CD4-positive, alpha-beta memory T cell (primary cell): ENCODE measurements at regions not wholly inside any gene's neighbourhood (a gene's known extent, or its start where the extent isn't known, plus 50 kb on each side); places are given as distances from the start of the nearest gene placed in this dataset.

Source experiments
- CTCF ChIA-PET: fragments of 350-600 bp; sonication (Branson Sonifier 250); formaldehyde crosslinking; loops from one replicate; lab custom pipeline; 2021; ENCODE audit warnings: inconsistent platforms; ENCODE audit not compliant: partially characterized antibody; lab: Charles Lee
- POLR2A ChIA-PET: fragments of 350-600 bp; sonication (Branson Sonifier 250); formaldehyde crosslinking; loops from one replicate; lab custom pipeline; 2021; ENCODE audit not compliant: partially characterized antibody; lab: Charles Lee
- DNase-seq, 5 donors: peaks; one replicate each; pipeline versions ENCODE4 v3.0.0 to v3.0.0-alpha.2; 2020 to 2022; ENCODE audit warnings: mixed read lengths in 1 of 5
- H3K27ac ChIP-seq: one replicate; pipeline ENCODE4 v1.7.0; 2013; ENCODE audit warnings: low read depth, low read length
- H3K27me3 ChIP-seq: 2 replicates; pipeline ENCODE4 v1.7.0; 2013; ENCODE audit warnings: mild to moderate bottlenecking, low read length, moderate library complexity; ENCODE audit not compliant: insufficient read depth
- H3K36me3 ChIP-seq: 2 replicates; pipeline ENCODE4 v1.7.0; 2013; ENCODE audit warnings: mild to moderate bottlenecking, low read length, moderate library complexity; ENCODE audit not compliant: insufficient read depth
- H3K4me1 ChIP-seq: 2 replicates; pipeline ENCODE4 v1.7.0; 2013; ENCODE audit warnings: mild to moderate bottlenecking, low read length, moderate library complexity; ENCODE audit not compliant: insufficient read depth
- H3K4me3 ChIP-seq, 2 donors: one replicate each; pipeline ENCODE4 v1.7.0; 2013; ENCODE audit warnings: low read length in 2 of 2, mild to moderate bottlenecking in 1 of 2
- H3K9me3 ChIP-seq, 2 donors: one replicate each; pipeline ENCODE4 v1.7.0; 2013; ENCODE audit warnings: low read length in 2 of 2, control low read depth in 1 of 2; ENCODE audit not compliant: control insufficient read depth in 1 of 2
- H3K27ac Mint-ChIP-seq, 7 donors: one replicate each; pipeline ENCODE4 v1.8.0; 2020 to 2021; ENCODE audit warnings: mixed read lengths in 7 of 7, mild to moderate bottlenecking in 6 of 7, inconsistent platforms in 3 of 7, moderate library complexity in 3 of 7
- H3K27me3 Mint-ChIP-seq, 2 donors: one replicate each; pipeline ENCODE4 v1.8.0; 2020 to 2021; ENCODE audit warnings: mixed read lengths in 2 of 2
- H3K36me3 Mint-ChIP-seq, 2 donors: one replicate each; pipeline ENCODE4 v1.8.0; 2020 to 2021; ENCODE audit warnings: mixed read lengths in 2 of 2, inconsistent platforms in 1 of 2, mild to moderate bottlenecking in 1 of 2
- H3K4me1 Mint-ChIP-seq, 4 donors: one replicate each; pipeline ENCODE4 v1.8.0; 2020 to 2021; ENCODE audit warnings: mixed read lengths in 4 of 4, mild to moderate bottlenecking in 1 of 4
- H3K4me3 Mint-ChIP-seq, 8 donors: one replicate each; pipeline ENCODE4 v1.8.0; 2020 to 2021; ENCODE audit warnings: mixed read lengths in 8 of 8, mild to moderate bottlenecking in 7 of 8, moderate library complexity in 6 of 8, inconsistent platforms in 3 of 8
- H3K9me3 Mint-ChIP-seq, 8 donors: one replicate each; pipeline ENCODE4 v1.8.0; 2020 to 2021; ENCODE audit warnings: mixed read lengths in 8 of 8, mild to moderate bottlenecking in 5 of 8, inconsistent platforms in 3 of 8, moderate library complexity in 1 of 8
- intact Hi-C: fragments of 100-400 bp; cut with micrococcal nuclease; formaldehyde crosslinking; loops from one replicate; pipeline ENCODE4 v1.15.1; 2023

- H3K27ac Mint-ChIP-seq, result no peak overlapping the region
- H3K4me3 Mint-ChIP-seq, result no peak overlapping the region
- no peaks in the 10 kb centered on the region for H3K4me1 ChIP-seq
- H3K9me3 Mint-ChIP-seq, result peaks cover 0 to 9% (median 2%) of the 10 kb centered on the region in 8 donors
- DNase-seq, result no peak
- H3K36me3 ChIP-seq, result no peaks in the 10 kb centered on the region
- no peaks in the 10 kb centered on the region for H3K27me3 ChIP-seq
- H3K4me1 Mint-ChIP-seq, result no peaks in the 10 kb centered on the region
- intact Hi-C loops, result no loop called here
- POLR2A ChIA-PET, result no interaction called here
- H3K27ac ChIP-seq, result no peak overlapping the region
- no peaks in the 10 kb centered on the region for H3K27me3 Mint-ChIP-seq
- no peaks in the 10 kb centered on the region for H3K9me3 ChIP-seq
- CTCF ChIA-PET, result no interaction called here
- no peak overlapping the region for H3K4me3 ChIP-seq
- H3K36me3 Mint-ChIP-seq, result no peaks in the 10 kb centered on the region
Observed at GRCh38 chr6:164551706-164552105, 757.7 kb downstream of the C6orf118 start.

- Mint-ChIP-seq H3K36me3 (no peaks in the 10 kb centered on the region), H3K27me3 (no peaks in the 10 kb centered on the region), H3K4me3 (no peak overlapping the region), H3K4me1 (no peaks in the 10 kb centered on the region), H3K27ac (no peak overlapping the region), H3K9me3 (peaks cover 0 to 13% (median under 1%) of the 10 kb centered on the region in 8 donors)
- no peak for DNase-seq
- CTCF ChIA-PET, result no interaction called here
- Histone ChIP-seq H3K4me1 (no peaks in the 10 kb centered on the region), H3K36me3 (no peaks in the 10 kb centered on the region), H3K27me3 (no peaks in the 10 kb centered on the region), H3K4me3 (no peak overlapping the region), H3K27ac (no peak overlapping the region), H3K9me3 (no peaks in the 10 kb centered on the region)
- intact Hi-C loops, result no loop called here
- POLR2A ChIA-PET, result no interaction called here
Observed at GRCh38 chr6:164547076-164547475, 762.3 kb downstream of the C6orf118 start.

GRCh38 chr6:164546263-164546662, 763.1 kb downstream of the C6orf118 start:
- Histone ChIP-seq H3K27me3 (no peaks in the 10 kb centered on the region), H3K9me3 (no peaks in the 10 kb centered on the region), H3K4me3 (no peak overlapping the region), H3K36me3 (no peaks in the 10 kb centered on the region), H3K27ac (no peak overlapping the region), H3K4me1 (no peaks in the 10 kb centered on the region)
- intact Hi-C loops, result no loop called here
- Mint-ChIP-seq H3K9me3 (peaks cover 0 to 12% (median 0%) of the 10 kb centered on the region in 8 donors), H3K4me1 (no peaks in the 10 kb centered on the region), H3K4me3 (no peak overlapping the region), H3K36me3 (no peaks in the 10 kb centered on the region), H3K27me3 (no peaks in the 10 kb centered on the region), H3K27ac (no peak overlapping the region)
- DNase-seq, result no peak
- POLR2A ChIA-PET, result no interaction called here
- CTCF ChIA-PET, result no interaction called here

GRCh38 chr6:164534070-164534766, 775.2 kb downstream of the C6orf118 start:
- Mint-ChIP-seq H3K4me3 (no peak overlapping the region), H3K36me3 (no peaks in the 10 kb centered on the region), H3K4me1 (no peaks in the 10 kb centered on the region), H3K9me3 (peaks cover 0 to 10% (median 5%) of the 10 kb centered on the region in 8 donors), H3K27me3 (no peaks in the 10 kb centered on the region), H3K27ac (no peak overlapping the region)
- Histone ChIP-seq H3K27ac (no peak overlapping the region), H3K36me3 (no peaks in the 10 kb centered on the region), H3K4me3 (no peak overlapping the region), H3K9me3 (no peaks in the 10 kb centered on the region), H3K4me1 (no peaks in the 10 kb centered on the region), H3K27me3 (no peaks in the 10 kb centered on the region)
- intact Hi-C loops, result no loop called here
- DNase-seq, result no peak
- CTCF ChIA-PET, result no interaction called here
- POLR2A ChIA-PET, result no interaction called here

GRCh38 chr6:164533045-164533362, 776.4 kb downstream of the C6orf118 start:
- CTCF ChIA-PET, result no interaction called here
- intact Hi-C loops, result no loop called here

GRCh38 chr6:164532198-164533044, 777.0 kb downstream of the C6orf118 start:
- Histone ChIP-seq H3K4me3 (no peak overlapping the region), H3K36me3 (no peaks in the 10 kb centered on the region), H3K9me3 (no peaks in the 10 kb centered on the region), H3K4me1 (no peaks in the 10 kb centered on the region), H3K27me3 (no peaks in the 10 kb centered on the region), H3K27ac (no peak overlapping the region)
- H3K27ac Mint-ChIP-seq, result no peak overlapping the region
- H3K27me3 Mint-ChIP-seq, result no peaks in the 10 kb centered on the region
- ChIA-PET CTCF (no interaction called here), POLR2A (no interaction called here)
- H3K4me3 Mint-ChIP-seq, result no peak overlapping the region
- no peak for DNase-seq
- no peaks in the 10 kb centered on the region for H3K36me3 Mint-ChIP-seq
- peaks cover 0 to 5% (median 2%) of the 10 kb centered on the region in 8 donors for H3K9me3 Mint-ChIP-seq
- intact Hi-C loops, result no loop called here
- no peaks in the 10 kb centered on the region for H3K4me1 Mint-ChIP-seq

More at GRCh38 chr6:164533045-164533362, 776.4 kb downstream of the C6orf118 start:
- no peaks in the 10 kb centered on the region for H3K36me3 ChIP-seq
- Mint-ChIP-seq H3K27me3 (no peaks in the 10 kb centered on the region), H3K9me3 (peaks cover 0 to 7% (median 4%) of the 10 kb centered on the region in 8 donors), H3K27ac (no peak overlapping the region), H3K36me3 (no peaks in the 10 kb centered on the region), H3K4me1 (no peaks in the 10 kb centered on the region), H3K4me3 (no peak overlapping the region)
- H3K4me3 ChIP-seq, result no peak overlapping the region
- no peak for DNase-seq
- H3K4me1 ChIP-seq, result no peaks in the 10 kb centered on the region
- H3K9me3 ChIP-seq, result no peaks in the 10 kb centered on the region
- H3K27me3 ChIP-seq, result no peaks in the 10 kb centered on the region
- no peak overlapping the region for H3K27ac ChIP-seq
- POLR2A ChIA-PET, result no interaction called here

GRCh38 chr6:164531736-164532135, 777.7 kb downstream of the C6orf118 start:
- Mint-ChIP-seq H3K4me3 (no peak overlapping the region), H3K4me1 (no peaks in the 10 kb centered on the region), H3K36me3 (no peaks in the 10 kb centered on the region), H3K27ac (no peak overlapping the region), H3K9me3 (peaks cover 0 to 7% (median 3%) of the 10 kb centered on the region in 8 donors), H3K27me3 (no peaks in the 10 kb centered on the region)
- Histone ChIP-seq H3K27me3 (no peaks in the 10 kb centered on the region), H3K9me3 (no peaks in the 10 kb centered on the region), H3K36me3 (no peaks in the 10 kb centered on the region), H3K4me3 (no peak overlapping the region), H3K27ac (no peak overlapping the region), H3K4me1 (no peaks in the 10 kb centered on the region)
- CTCF ChIA-PET, result no interaction called here
- POLR2A ChIA-PET, result no interaction called here
- no peak for DNase-seq
- intact Hi-C loops, result no loop called here
